HepG2 (cell line): ENCODE measurements at regions not wholly inside any gene's neighbourhood (a gene's known extent, or its start where the extent isn't known, plus 50 kb on each side); places are given as distances from the start of the nearest gene placed in this dataset.

ENCODE experiments used
- ATAC-seq: fragments of 200-7000 bp; cut with Tn5 transposase; 3 replicates; pipeline ENCODE4 v1.9.1; 2020; ENCODE audit warnings: mild to moderate bottlenecking, moderate library complexity
- BruUV-seq: library from RNA; stranded (reverse); fragments of 400-500 nt; replicated peaks from 2 replicates; lab custom pipeline; 2021; lab: Mats Ljungman, UMichigan
- CTCF ChIA-PET: fragments of 300-600 bp; formaldehyde crosslinking; extraction: SDS; loops from one replicate; lab custom pipeline; 2021; ENCODE audit warnings: low total read pairs, inconsistent platforms, low intra/inter-chr PET ratio; lab: Yijun Ruan, JAX
- POLR2A ChIA-PET: fragments of 350-600 bp; sonication (Branson Sonifier 250); formaldehyde crosslinking; loops from one replicate; lab custom pipeline; 2020; ENCODE audit warnings: antibody characterized with exemption, inconsistent platforms; lab: Yijun Ruan, JAX
- DNase-seq: peaks from one replicate; pipeline ENCODE4 v3.0.0-alpha.2; 2015; ENCODE audit warnings: low spot score
- FAIRE-seq: peaks from 3 replicates; lab custom pipeline; 2011; peaks lifted over from hg19 to GRCh38; lab: Jason Lieb, UNC
- H2AFZ ChIP-seq: one replicate; pipeline ENCODE4 v1.6.1; 2011; ENCODE audit warnings: low read length, inconsistent platforms
- H3K27ac ChIP-seq: fragments of 300-600 bp; 3 replicates; pipeline ENCODE4 v1.8.0; 2011; ENCODE audit warnings: mixed run types, mild to moderate bottlenecking, mixed read lengths, low read length, inconsistent platforms; ENCODE audit not compliant: insufficient read depth; ENCODE audit errors: extremely low read length
- H3K27me3 ChIP-seq, 2 experiments: fragments of 200-600 bp in 1 of 2; 2 replicates in 1 of 2; 3 replicates in 1 of 2; pipeline versions ENCODE4 v1.6.0 to v1.8.0; 2011; ENCODE audit warnings: low read length in 2 of 2, mild to moderate bottlenecking in 2 of 2, moderate library complexity in 2 of 2, inconsistent platforms in 1 of 2; ENCODE audit not compliant: insufficient read depth in 2 of 2, control insufficient read depth in 1 of 2
- H3K36me3 ChIP-seq, 2 experiments: fragments of 200-600 bp in 1 of 2; replicated peaks in 1 of 2; 2 replicates in 1 of 2; 3 replicates in 1 of 2; pipeline versions ENCODE4 v1.5.1 to v1.8.0; 2011; ENCODE audit warnings: low read length in 2 of 2, inconsistent platforms in 1 of 2; ENCODE audit not compliant: insufficient read depth in 2 of 2, control insufficient read depth in 1 of 2
- H3K4me1 ChIP-seq: 2 replicates; pipeline ENCODE4 v1.5.1; 2012; ENCODE audit warnings: low read length, inconsistent platforms; ENCODE audit not compliant: insufficient read depth
- H3K4me2 ChIP-seq: 2 replicates; pipeline ENCODE4 v1.6.0; 2011; ENCODE audit warnings: low read depth, low read length, inconsistent platforms
- H3K4me3 ChIP-seq, 3 experiments: fragments of 200-600 bp in 1 of 3; sonication (generic), shearing (Covaris generic) in 1 of 3; replicated peaks in 1 of 3; 2 replicates each; pipeline ENCODE4 v1.5.1; 2011 to 2016; ENCODE audit warnings: low read length in 3 of 3, inconsistent platforms in 2 of 3, low read depth in 2 of 3, mild to moderate bottlenecking in 2 of 3, control low read depth in 1 of 3, mixed read lengths in 1 of 3; ENCODE audit not compliant: insufficient read depth in 1 of 3
- H3K79me2 ChIP-seq: one replicate; pipeline ENCODE4 v1.6.1; 2011; ENCODE audit warnings: low read length, inconsistent platforms; ENCODE audit not compliant: insufficient read depth
- H3K9ac ChIP-seq: 2 replicates; pipeline ENCODE4 v1.6.0; 2011; ENCODE audit warnings: mild to moderate bottlenecking, low read depth, low read length, inconsistent platforms; ENCODE audit not compliant: insufficient read depth
- H3K9me3 ChIP-seq: 2 replicates; pipeline ENCODE4 v1.5.1; 2012; ENCODE audit warnings: mild to moderate bottlenecking, low read length
- H4K20me1 ChIP-seq: 2 replicates; pipeline ENCODE4 v1.6.0; 2011; ENCODE audit warnings: inconsistent platforms, mild to moderate bottlenecking, low read length, moderate library complexity; ENCODE audit not compliant: insufficient read depth
- ARHGAP35 ChIP-seq: sonication (generic); formaldehyde crosslinking; IDR thresholded peaks from 2 replicates; pipeline ENCODE4 v1.9.0; 2022; ENCODE audit warnings: mild to moderate bottlenecking, inconsistent platforms, moderate library complexity, missing genetic modification reagents, borderline replicate concordance
- CENPBD1 ChIP-seq: sonication (generic); formaldehyde crosslinking; IDR thresholded peaks from 2 replicates; pipeline ENCODE4 v1.8.0; 2022; ENCODE audit warnings: missing genetic modification reagents, low read depth, mild to moderate bottlenecking, borderline replicate concordance
- FIP1L1 ChIP-seq: fragments of 200-400 bp; formaldehyde crosslinking; IDR thresholded peaks from 2 replicates; pipeline ENCODE4 v1.6.1; 2018; ENCODE audit warnings: low read depth, mild to moderate bottlenecking, low read length, moderate library complexity, borderline replicate concordance; ENCODE audit not compliant: insufficient read depth
- MAFF ChIP-seq: IDR thresholded peaks from 2 replicates; pipeline ENCODE4 v1.6.1; 2011; ENCODE audit warnings: low read depth, low read length, improper control_type of control experiment
- MAFK ChIP-seq, 2 experiments: IDR thresholded peaks in 1 of 2; conservative IDR thresholded peaks in 1 of 2; 2 replicates each; pipeline ENCODE4 v1.6.1; 2011; ENCODE audit warnings: improper control_type of control experiment in 2 of 2, low read length in 2 of 2
- MIXL1 ChIP-seq: IDR thresholded peaks from 2 replicates; pipeline ENCODE4 v1.6.1; 2016
- NCOA5 ChIP-seq: sonication (generic); formaldehyde crosslinking; IDR thresholded peaks from 2 replicates; pipeline ENCODE4 v1.4.0; 2020; ENCODE audit warnings: missing genetic modification reagents
- PATZ1 ChIP-seq: sonication (generic); formaldehyde crosslinking; IDR thresholded peaks from 2 replicates; pipeline ENCODE4 v1.4.0; 2020; ENCODE audit warnings: missing genetic modification reagents
- RCOR2 ChIP-seq: IDR thresholded peaks from 2 replicates; pipeline ENCODE4 v1.6.1; 2016; ENCODE audit warnings: missing biosample characterization, missing genetic modification reagents
- ZBTB21 ChIP-seq: sonication (generic); formaldehyde crosslinking; IDR thresholded peaks from 2 replicates; pipeline ENCODE4 v1.4.0; 2020; ENCODE audit warnings: missing genetic modification reagents
- ZNF33B ChIP-seq: sonication (generic); formaldehyde crosslinking; IDR thresholded peaks from 2 replicates; pipeline ENCODE4 v1.5.1; 2020; ENCODE audit warnings: mild to moderate bottlenecking, missing genetic modification reagents
- ZNF670 ChIP-seq: sonication (generic); formaldehyde crosslinking; IDR thresholded peaks from 2 replicates; pipeline ENCODE4 v1.8.0; 2022; ENCODE audit warnings: mild to moderate bottlenecking, missing genetic modification reagents, borderline replicate concordance
- WGBS: methylation state at CpG from one replicate; pipeline ENCODE4 v1.1.6; 2017; ENCODE audit warnings: low lambda C conversion rate; 5-methylcytosine and 5-hydroxymethylcytosine counted together
- in situ Hi-C: cut with HindIII; loops from 2 replicates; pipeline ENCODE4 v1.10.0; 2017; ENCODE audit warnings: low pct_unique_long_range_greater_than_20kb; ENCODE audit not compliant: extremely low pct_ligation_motif_present
- intact Hi-C: fragments of 100-400 bp; cut with micrococcal nuclease; formaldehyde crosslinking; loops from one replicate; pipeline ENCODE4 v1.10.0; 2022; ENCODE audit not compliant: unreplicated experiment
- TF ChIP-seq, protein P1 (sequence below): sonication (generic); formaldehyde crosslinking; IDR thresholded peaks from 2 replicates; pipeline ENCODE4 v1.8.0; 2022; ENCODE audit warnings: mild to moderate bottlenecking, missing genetic modification reagents; ENCODE audit not compliant: insufficient replicate concordance

- TF ChIP-seq ARHGAP35, result no peak
- TF ChIP-seq MIXL1 (CRISPR knock-in tag), result no peak
- TF ChIP-seq PATZ1 (CRISPR knock-in tag), result no peak
- TF ChIP-seq NCOA5 (CRISPR knock-in tag), result no peak
- no peak for TF ChIP-seq RCOR2 (CRISPR knock-in tag)
- TF ChIP-seq CENPBD1 (CRISPR knock-in tag), result no peak
- TF ChIP-seq ZBTB21 (CRISPR knock-in tag), result no peak
- no peak for TF ChIP-seq ZNF33B (CRISPR knock-in tag)
- TF ChIP-seq, protein P1, sequence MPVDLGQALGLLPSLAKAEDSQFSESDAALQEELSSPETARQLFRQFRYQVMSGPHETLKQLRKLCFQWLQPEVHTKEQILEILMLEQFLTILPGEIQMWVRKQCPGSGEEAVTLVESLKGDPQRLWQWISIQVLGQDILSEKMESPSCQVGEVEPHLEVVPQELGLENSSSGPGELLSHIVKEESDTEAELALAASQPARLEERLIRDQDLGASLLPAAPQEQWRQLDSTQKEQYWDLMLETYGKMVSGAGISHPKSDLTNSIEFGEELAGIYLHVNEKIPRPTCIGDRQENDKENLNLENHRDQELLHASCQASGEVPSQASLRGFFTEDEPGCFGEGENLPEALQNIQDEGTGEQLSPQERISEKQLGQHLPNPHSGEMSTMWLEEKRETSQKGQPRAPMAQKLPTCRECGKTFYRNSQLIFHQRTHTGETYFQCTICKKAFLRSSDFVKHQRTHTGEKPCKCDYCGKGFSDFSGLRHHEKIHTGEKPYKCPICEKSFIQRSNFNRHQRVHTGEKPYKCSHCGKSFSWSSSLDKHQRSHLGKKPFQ (CRISPR knock-in tag), result no peak
- TF ChIP-seq FIP1L1, result no peak
- TF ChIP-seq, all 625 proteins: peak for 0
These were observed 230.4 kb upstream of the ARPP21 start (continued) for GRCh38 chr3:35408882-35409281.

DNA sequence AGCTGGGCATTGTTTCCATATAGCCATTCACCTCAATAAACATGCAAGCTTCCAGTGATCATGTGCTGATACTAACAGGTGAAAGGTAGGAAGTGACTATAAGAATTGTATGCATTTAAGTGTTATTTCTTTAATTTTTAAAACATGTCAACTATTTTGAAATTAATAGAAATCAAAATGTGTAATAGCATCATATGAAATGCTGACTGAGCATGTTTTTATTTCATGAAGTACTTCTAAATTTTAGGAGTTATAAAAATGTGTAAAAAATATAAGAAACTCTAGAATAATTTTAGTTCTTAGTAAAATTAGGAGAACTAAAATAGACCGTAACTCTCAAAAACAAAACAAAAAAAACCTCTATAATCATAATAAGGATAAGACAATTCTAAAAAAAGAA is 229.3 kb upstream of the ARPP21 start:
- ChIA-PET POLR2A (no interaction called here), CTCF (no interaction called here)
- H3K27ac ChIP-seq, result no peak overlapping the region
- TF ChIP-seq MAFF (peak; percentile 84; the same call in 1 of the 2 replicates), MAFK (conservative IDR thresholded peaks at IDR 0.05 in 1 of 2, IDR thresholded peaks at IDR 0.05 in 1 of 2; ENCODE audit: low read length in 2 of 2) (peak; percentile 63 to 92), ZNF670 (CRISPR knock-in tag) (no peak), NCOA5 (CRISPR knock-in tag) (no peak)
- intact Hi-C loops, result no loop called here
- no peak overlapping the region for H3K4me2 ChIP-seq
- H3K36me3 ChIP-seq, result no peaks in the 10 kb centered on the region
- H3K27me3 ChIP-seq, result no peaks in the 10 kb centered on the region
- peaks cover 4% of the 10 kb centered on the region; the same call in 1 of the 2 replicates for H3K9me3 ChIP-seq
- ATAC-seq, result no peak
- no peaks in the 10 kb centered on the region for H4K20me1 ChIP-seq
- H3K79me2 ChIP-seq, result no peaks in the 10 kb centered on the region
- in situ Hi-C loops, result no loop called here
- H3K4me1 ChIP-seq, result no peaks in the 10 kb centered on the region
- no peak overlapping the region for H3K9ac ChIP-seq
- H2AFZ ChIP-seq, result no peak overlapping the region
- H3K4me3 ChIP-seq, result no peak overlapping the region
- no peak for FAIRE-seq
- 80% methylated on average over 1 of the region's 1 CpG for WGBS
- no peak for DNase-seq
- no TSS peak for BruUV-seq
